ENCODE measurements at regions not wholly inside any gene's neighbourhood (a gene's known extent, or its start where the extent isn't known, plus 50 kb on each side); places are given as distances from the start of the nearest gene placed in this dataset.

DNA sequence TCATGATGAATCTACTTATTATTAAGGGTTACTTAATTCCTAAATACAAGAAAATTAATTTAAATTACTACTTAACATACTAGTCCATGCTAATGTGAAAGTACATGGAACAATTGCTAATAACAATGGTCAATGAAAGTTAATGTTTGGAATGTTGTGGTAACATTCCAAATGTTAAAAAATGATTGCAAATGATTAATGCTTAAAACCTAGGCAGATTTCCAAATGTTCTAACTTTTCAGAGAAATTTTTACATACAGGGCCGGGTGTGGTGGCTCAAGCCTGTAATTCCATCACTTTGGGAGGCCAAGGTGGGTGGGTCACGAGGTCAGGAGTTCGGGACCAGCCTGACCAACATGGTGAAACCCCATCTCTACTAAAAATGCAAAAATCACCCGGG lies 1851.3 kb upstream of the PCDH7 start:
- Mint-ChIP-seq H3K9me3 (ENCODE audit: unreplicated experiment) (no peaks in the 10 kb centered on the region), H3K4me1 (ENCODE audit: low read depth, unreplicated experiment) (no peaks in the 10 kb centered on the region), H3K36me3 (ENCODE audit: unreplicated experiment) (no peaks in the 10 kb centered on the region), H3K27ac (ENCODE audit: unreplicated experiment) (no peak overlapping the region), H3K27me3 (ENCODE audit: unreplicated experiment) (no peaks in the 10 kb centered on the region), H3K4me3 (ENCODE audit: unreplicated experiment) (no peak overlapping the region)
- TF ChIP-seq, protein P1, sequence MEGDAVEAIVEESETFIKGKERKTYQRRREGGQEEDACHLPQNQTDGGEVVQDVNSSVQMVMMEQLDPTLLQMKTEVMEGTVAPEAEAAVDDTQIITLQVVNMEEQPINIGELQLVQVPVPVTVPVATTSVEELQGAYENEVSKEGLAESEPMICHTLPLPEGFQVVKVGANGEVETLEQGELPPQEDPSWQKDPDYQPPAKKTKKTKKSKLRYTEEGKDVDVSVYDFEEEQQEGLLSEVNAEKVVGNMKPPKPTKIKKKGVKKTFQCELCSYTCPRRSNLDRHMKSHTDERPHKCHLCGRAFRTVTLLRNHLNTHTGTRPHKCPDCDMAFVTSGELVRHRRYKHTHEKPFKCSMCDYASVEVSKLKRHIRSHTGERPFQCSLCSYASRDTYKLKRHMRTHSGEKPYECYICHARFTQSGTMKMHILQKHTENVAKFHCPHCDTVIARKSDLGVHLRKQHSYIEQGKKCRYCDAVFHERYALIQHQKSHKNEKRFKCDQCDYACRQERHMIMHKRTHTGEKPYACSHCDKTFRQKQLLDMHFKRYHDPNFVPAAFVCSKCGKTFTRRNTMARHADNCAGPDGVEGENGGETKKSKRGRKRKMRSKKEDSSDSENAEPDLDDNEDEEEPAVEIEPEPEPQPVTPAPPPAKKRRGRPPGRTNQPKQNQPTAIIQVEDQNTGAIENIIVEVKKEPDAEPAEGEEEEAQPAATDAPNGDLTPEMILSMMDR (IDR thresholded peaks at IDR 0.05; ENCODE audit: partially characterized antibody, unreplicated experiment): no peak
- no peak for DNase-seq

DNA sequence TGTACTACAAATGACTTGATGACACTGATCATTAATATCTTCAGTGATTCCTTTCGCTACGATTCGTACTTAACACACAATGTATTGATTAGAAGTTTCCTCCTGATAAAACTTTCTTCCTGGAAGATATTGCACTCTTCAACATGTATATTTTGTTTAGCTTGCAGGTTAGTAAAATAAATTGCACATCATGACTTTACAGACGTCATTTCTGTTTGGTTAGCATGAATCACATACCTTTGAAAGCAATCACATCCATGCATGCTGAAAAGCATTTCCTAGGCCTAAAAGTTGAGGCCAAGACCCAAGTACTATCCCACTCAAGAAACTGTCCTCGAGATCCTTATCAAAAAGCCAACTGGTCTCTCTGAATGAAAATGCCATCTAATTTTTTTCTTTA lies 1841.0 kb upstream of the PCDH7 start:
- H3K27ac Mint-ChIP-seq (ENCODE audit: unreplicated experiment): no peak overlapping the region
- H3K4me3 Mint-ChIP-seq (ENCODE audit: unreplicated experiment): no peak overlapping the region
- no peaks in the 10 kb centered on the region for H3K9me3 Mint-ChIP-seq (ENCODE audit: unreplicated experiment)
- H3K27me3 Mint-ChIP-seq (ENCODE audit: unreplicated experiment): no peaks in the 10 kb centered on the region
- no peak for DNase-seq
- TF ChIP-seq, protein P1 (IDR thresholded peaks at IDR 0.05; ENCODE audit: partially characterized antibody, unreplicated experiment): no peak
- no peaks in the 10 kb centered on the region for H3K36me3 Mint-ChIP-seq (ENCODE audit: unreplicated experiment)
- H3K4me1 Mint-ChIP-seq (ENCODE audit: low read depth, unreplicated experiment): no peaks in the 10 kb centered on the region

DNA sequence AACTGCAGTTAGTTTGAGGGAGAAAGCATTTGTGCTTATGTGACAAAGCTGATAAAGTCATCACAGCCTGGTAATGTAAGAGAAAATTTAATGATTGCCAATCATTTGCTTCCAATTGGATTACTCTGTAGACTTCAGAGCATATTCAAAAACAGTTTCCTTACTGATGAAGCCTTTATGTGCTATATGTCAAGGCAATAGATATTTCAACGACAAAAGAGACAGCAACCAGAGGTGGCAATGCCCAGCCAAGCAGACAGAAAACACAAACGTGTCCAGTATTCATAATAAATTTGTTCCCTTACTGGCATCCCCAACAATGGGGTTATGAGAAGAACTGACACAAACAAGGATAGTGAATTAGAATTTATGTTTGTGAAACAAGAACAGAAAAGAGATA lies 1840.3 kb upstream of the PCDH7 start:
- H3K4me3 Mint-ChIP-seq (ENCODE audit: unreplicated experiment): no peak overlapping the region
- no peaks in the 10 kb centered on the region for H3K27me3 Mint-ChIP-seq (ENCODE audit: unreplicated experiment)
- TF ChIP-seq, protein P1 (IDR thresholded peaks at IDR 0.05; ENCODE audit: partially characterized antibody, unreplicated experiment): no peak
- no peak overlapping the region for H3K27ac Mint-ChIP-seq (ENCODE audit: unreplicated experiment)
- no peaks in the 10 kb centered on the region for H3K4me1 Mint-ChIP-seq (ENCODE audit: low read depth, unreplicated experiment)
- no peaks in the 10 kb centered on the region for H3K9me3 Mint-ChIP-seq (ENCODE audit: unreplicated experiment)
- no peaks in the 10 kb centered on the region for H3K36me3 Mint-ChIP-seq (ENCODE audit: unreplicated experiment)
- DNase-seq: no peak

DNA sequence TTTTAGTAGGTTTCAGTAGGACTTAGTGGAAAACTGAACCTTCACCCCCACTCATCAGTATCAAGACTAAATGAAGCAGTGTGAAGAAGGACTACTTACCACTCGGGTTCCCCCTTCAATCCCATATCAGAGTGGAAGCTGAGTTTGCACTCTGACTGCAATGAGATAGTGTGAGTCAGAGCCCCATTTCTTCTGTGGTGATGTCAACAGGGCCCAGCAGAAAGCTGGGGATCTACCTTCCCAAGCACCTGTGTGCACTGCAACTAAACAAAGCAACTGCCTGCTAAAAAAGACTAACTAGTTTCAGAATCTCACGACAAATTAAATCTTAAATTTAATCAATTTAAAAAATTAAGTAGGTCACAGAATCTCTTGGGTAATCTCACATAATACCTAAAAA lies 1837.0 kb upstream of the PCDH7 start:
- no peaks in the 10 kb centered on the region for H3K9me3 Mint-ChIP-seq (ENCODE audit: unreplicated experiment)
- DNase-seq: no peak

DNA sequence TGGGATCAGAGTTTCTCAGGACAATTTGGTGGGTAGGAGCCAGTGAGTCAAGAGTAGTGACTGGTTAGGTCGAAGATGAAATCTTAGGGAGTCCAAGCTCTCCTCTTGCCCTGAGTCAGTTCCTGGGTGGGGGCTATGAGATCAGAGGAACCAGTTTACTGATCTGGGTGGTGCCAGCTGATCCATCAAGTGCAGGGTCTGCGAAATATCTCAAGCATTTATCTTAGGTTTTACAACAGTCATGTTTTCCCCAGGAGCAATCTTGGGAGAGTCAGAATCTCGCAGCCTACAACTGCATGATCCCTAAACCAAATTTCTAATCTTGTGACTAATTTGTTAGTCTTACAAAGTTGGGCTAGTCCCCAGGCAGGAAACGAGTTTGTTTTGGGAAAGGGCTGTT lies 1833.2 kb upstream of the PCDH7 start:
- DNase-seq: no peak
- Mint-ChIP-seq H3K4me3 (ENCODE audit: unreplicated experiment) (no peak overlapping the region), H3K9me3 (ENCODE audit: unreplicated experiment) (no peaks in the 10 kb centered on the region), H3K36me3 (ENCODE audit: unreplicated experiment) (no peaks in the 10 kb centered on the region), H3K27me3 (ENCODE audit: unreplicated experiment) (no peaks in the 10 kb centered on the region), H3K4me1 (ENCODE audit: low read depth, unreplicated experiment) (no peaks in the 10 kb centered on the region), H3K27ac (ENCODE audit: unreplicated experiment) (no peak overlapping the region)
- TF ChIP-seq, protein P1 (IDR thresholded peaks at IDR 0.05; ENCODE audit: partially characterized antibody, unreplicated experiment): no peak

More for the DNA sequence above, 1837.0 kb upstream of the PCDH7 start:
- Mint-ChIP-seq H3K4me3 (ENCODE audit: unreplicated experiment) (no peak overlapping the region), H3K27ac (ENCODE audit: unreplicated experiment) (no peak overlapping the region), H3K36me3 (ENCODE audit: unreplicated experiment) (no peaks in the 10 kb centered on the region), H3K27me3 (ENCODE audit: unreplicated experiment) (no peaks in the 10 kb centered on the region), H3K4me1 (ENCODE audit: low read depth, unreplicated experiment) (no peaks in the 10 kb centered on the region)
- TF ChIP-seq, protein P1 (IDR thresholded peaks at IDR 0.05; ENCODE audit: partially characterized antibody, unreplicated experiment): no peak

Data from glutamatergic neuron (in vitro differentiated cells).